ENCODE measurements at regions not wholly inside any gene's neighbourhood (a gene's known extent, or its start where the extent isn't known, plus 50 kb on each side); places are given as distances from the start of the nearest gene placed in this dataset.

GRCh38 chr3:102036017-102036416 is 186.7 kb downstream of the NFKBIZ start:
- TF ChIP-seq NRF1 (IDR thresholded peaks at IDR 0.05; ENCODE audit: low read depth, low read length) (no peak), NFIC (IDR thresholded peaks at IDR 0.05; ENCODE audit: borderline replicate concordance) (no peak), RFX5 (IDR thresholded peaks at IDR 0.05; ENCODE audit: low read length) (no peak), POLR2AphosphoS5 (IDR thresholded peaks at IDR 0.05; ENCODE audit: low read depth, low read length) (no peak), YY1 (IDR thresholded peaks at IDR 0.05; ENCODE audit: low read depth) (no peak), TAF1 (IDR thresholded peaks at IDR 0.05; ENCODE audit: borderline replicate concordance, low read depth, low read length) (no peak), REST (IDR thresholded peaks at IDR 0.05; ENCODE audit: low read depth, low read length) (no peak)
- Histone ChIP-seq H3K4me2 (no peak overlapping the region), H3K4me3 (ENCODE audit: low read depth in 2 of 2, low read length in 1 of 2) (no peak overlapping the region), H4K20me1 (ENCODE audit: insufficient read depth) (no peaks in the 10 kb centered on the region), H3K79me2 (ENCODE audit: insufficient read depth) (no peaks in the 10 kb centered on the region), H2AFZ (ENCODE audit: low read depth) (no peak overlapping the region), H3F3A (replicated peaks; ENCODE audit: insufficient read depth) (no peaks in the 10 kb centered on the region), H3K9me2 (no peaks in the 10 kb centered on the region), H3K36me3 (replicated peaks in 1 of 2; ENCODE audit: control insufficient read depth in 1 of 2, insufficient read depth in 2 of 2, low read length in 1 of 2) (no peaks in the 10 kb centered on the region), H3K27ac (ENCODE audit: low read depth in 2 of 2, low read length in 1 of 2) (no peak overlapping the region), H3K27me3 (ENCODE audit: insufficient read depth) (no peaks in the 10 kb centered on the region), H3K9me3 (no peaks in the 10 kb centered on the region), H3K9ac (no peak overlapping the region), H3K4me1 (ENCODE audit: control insufficient read depth in 1 of 2, insufficient read depth in 2 of 2, low read depth in 1 of 2, low read length in 1 of 2) (no peaks in the 10 kb centered on the region)
- DNase-seq = no peak
- ChIA-PET POLR2A (no interaction called here), CTCF (interaction anchor here (1.9 kb wide), 1 partner anchor 189 kb away, joined by 3 read pairs; no protein-coding TSS in a partner anchor)
- WGBS (ENCODE audit: low lambda C conversion rate) = 83% methylated on average over 2 of the region's 2 CpGs

GRCh38 chr3:102036472-102036871 is 187.2 kb downstream of the NFKBIZ start:
- Histone ChIP-seq H3K27me3 (ENCODE audit: insufficient read depth) (no peaks in the 10 kb centered on the region), H4K20me1 (ENCODE audit: insufficient read depth) (no peaks in the 10 kb centered on the region), H3K4me1 (ENCODE audit: control insufficient read depth in 1 of 2, insufficient read depth in 2 of 2, low read depth in 1 of 2, low read length in 1 of 2) (no peaks in the 10 kb centered on the region), H3K9ac (no peak overlapping the region), H3K79me2 (ENCODE audit: insufficient read depth) (no peaks in the 10 kb centered on the region), H3K4me2 (no peak overlapping the region), H3K9me2 (no peaks in the 10 kb centered on the region), H3F3A (replicated peaks; ENCODE audit: insufficient read depth) (no peaks in the 10 kb centered on the region), H2AFZ (ENCODE audit: low read depth) (no peak overlapping the region), H3K27ac (ENCODE audit: low read depth in 2 of 2, low read length in 1 of 2) (no peak overlapping the region; a peak in 1 of 4 replicates), H3K4me3 (ENCODE audit: low read depth in 2 of 2, low read length in 1 of 2) (no peak overlapping the region), H3K9me3 (no peaks in the 10 kb centered on the region), H3K36me3 (replicated peaks in 1 of 2; ENCODE audit: control insufficient read depth in 1 of 2, insufficient read depth in 2 of 2, low read length in 1 of 2) (no peaks in the 10 kb centered on the region)
- WGBS (ENCODE audit: low lambda C conversion rate) = 47% methylated on average over 1 of the region's 1 CpG
- ChIA-PET CTCF (interaction anchor here (1.9 kb wide), 1 partner anchor 189 kb away, joined by 3 read pairs; no protein-coding TSS in a partner anchor), POLR2A (no interaction called here)
- TF ChIP-seq TEAD4 (IDR thresholded peaks at IDR 0.05; ENCODE audit: borderline replicate concordance, insufficient read depth) = no peak
- TF ChIP-seq RFX5 (IDR thresholded peaks at IDR 0.05; ENCODE audit: low read length) = no peak
- TF ChIP-seq MAX (IDR thresholded peaks at IDR 0.05; ENCODE audit: low read depth) = no peak
- no peak for TF ChIP-seq EZH2phosphoT487 (IDR thresholded peaks at IDR 0.05; ENCODE audit: borderline replicate concordance, low read depth)
- TF ChIP-seq FOXJ3 (CRISPR knock-in tag; IDR thresholded peaks at IDR 0.05) = no peak
- no peak for TF ChIP-seq YY1 (IDR thresholded peaks at IDR 0.05; ENCODE audit: low read depth)
- no peak for TF ChIP-seq REST (IDR thresholded peaks at IDR 0.05; ENCODE audit: low read depth, low read length)
- no peak for TF ChIP-seq RAD21 (IDR thresholded peaks at IDR 0.05; ENCODE audit: low read length)
- TF ChIP-seq JUND (IDR thresholded peaks at IDR 0.05) = no peak
- no peak for TF ChIP-seq SIN3A (IDR thresholded peaks at IDR 0.05; ENCODE audit: borderline replicate concordance, low read depth, low read length)
- TF ChIP-seq MXI1 (IDR thresholded peaks at IDR 0.05; ENCODE audit: low read depth, low read length) = no peak
- no peak for TF ChIP-seq RXRA (IDR thresholded peaks at IDR 0.05; ENCODE audit: borderline replicate concordance, low read depth)
- TF ChIP-seq RCOR1 (IDR thresholded peaks at IDR 0.05; ENCODE audit: low read length) = no peak
- TF ChIP-seq NFIC (IDR thresholded peaks at IDR 0.05; ENCODE audit: borderline replicate concordance) = no peak
- DNase-seq = no peak
